OCI-LY7 (cell line): ENCODE measurements at regions not wholly inside any gene's neighbourhood (a gene's known extent, or its start where the extent isn't known, plus 50 kb on each side); places are given as distances from the start of the nearest gene placed in this dataset.

Experiments used
- BruUV-seq: library from RNA; stranded (reverse); fragments of 400-500 nt; replicated peaks from 2 replicates; lab custom pipeline; 2021; lab: Mats Ljungman, UMichigan
- CTCF ChIA-PET: fragments of 300-600 bp; sonication (Branson Sonifier 250); formaldehyde crosslinking; loops from one replicate; lab custom pipeline; 2022; ENCODE audit warnings: antibody characterized with exemption; ENCODE audit not compliant: unreplicated experiment; lab: Charles Lee
- POLR2A ChIA-PET: fragments of 300-600 bp; sonication (Branson Sonifier 250); formaldehyde crosslinking; loops from one replicate; lab custom pipeline; 2022; ENCODE audit warnings: antibody characterized with exemption; lab: Charles Lee
- DNase-seq: peaks from one replicate; pipeline ENCODE4 v3.0.0-alpha.2; 2015; ENCODE audit warnings: low spot score
- H2AFZ ChIP-seq: fragments of 200-600 bp; sonication (generic), shearing (Covaris generic); 2 replicates; pipeline ENCODE4 v1.6.1; 2014; ENCODE audit warnings: mild to moderate bottlenecking, antibody characterized with exemption, low read length, moderate library complexity
- H3K27ac ChIP-seq: fragments of 200-600 bp; sonication (generic); 2 replicates; pipeline ENCODE4 v1.5.1; 2014; ENCODE audit warnings: mixed run types, low read depth, mild to moderate bottlenecking, moderate library complexity, low read length, inconsistent platforms; ENCODE audit not compliant: poor library complexity, severe bottlenecking
- H3K36me3 ChIP-seq: fragments of 200-600 bp; sonication (generic); 2 replicates; pipeline ENCODE4 v1.6.1; 2014; ENCODE audit warnings: mild to moderate bottlenecking, antibody characterized with exemption, low read length, moderate library complexity, mixed read lengths; ENCODE audit not compliant: insufficient read depth
- H3K4me1 ChIP-seq: fragments of 200-600 bp; sonication (generic); 2 replicates; pipeline ENCODE4 v1.5.1; 2014; ENCODE audit warnings: mild to moderate bottlenecking, low read length; ENCODE audit not compliant: insufficient read depth, poor library complexity, severe bottlenecking
- H3K4me2 ChIP-seq: fragments of 200-600 bp; sonication (generic); 2 replicates; pipeline ENCODE4 v1.6.1; 2014; ENCODE audit warnings: mild to moderate bottlenecking, low read length
- H3K4me3 ChIP-seq: fragments of 200-600 bp; sonication (generic); 2 replicates; pipeline ENCODE4 v1.5.1; 2014; ENCODE audit warnings: mild to moderate bottlenecking, low read depth, low read length; ENCODE audit not compliant: poor library complexity, severe bottlenecking
- H3K79me2 ChIP-seq: fragments of 200-600 bp; sonication (generic); 2 replicates; pipeline ENCODE4 v1.6.1; 2016; ENCODE audit warnings: low read depth, mild to moderate bottlenecking, low read length, moderate library complexity, mixed read lengths; ENCODE audit not compliant: insufficient read depth
- H3K9me2 ChIP-seq: fragments of 200-600 bp; sonication (generic); 2 replicates; pipeline ENCODE4 v1.6.1; 2016; ENCODE audit warnings: mild to moderate bottlenecking, low read length, mixed read lengths; ENCODE audit not compliant: insufficient read depth
- H3K9me3 ChIP-seq: fragments of 200-600 bp; sonication (generic); 2 replicates; pipeline ENCODE4 v1.6.1; 2014; ENCODE audit warnings: mild to moderate bottlenecking, mixed run types, low read length, mixed read lengths
- H4K20me1 ChIP-seq: fragments of 200-600 bp; sonication (generic); 2 replicates; pipeline ENCODE4 v1.6.1; 2014; ENCODE audit warnings: mild to moderate bottlenecking, antibody characterized with exemption, low read length, moderate library complexity, mixed read lengths; ENCODE audit not compliant: insufficient read depth
- EZH2phosphoT487 ChIP-seq: fragments of 200-600 bp; sonication (generic); IDR thresholded peaks from 2 replicates; pipeline ENCODE4 v1.6.1; 2018; ENCODE audit warnings: low read depth, borderline replicate concordance, mild to moderate bottlenecking, mixed run types, antibody characterized with exemption, low read length, moderate library complexity, mixed read lengths
- intact Hi-C: fragments of 100-400 bp; cut with micrococcal nuclease; formaldehyde crosslinking; loops from one replicate; pipeline ENCODE4 v1.10.0; 2022; ENCODE audit not compliant: unreplicated experiment
- TF ChIP-seq, protein P1 (sequence below): fragments of 200-600 bp; sonication (generic); conservative IDR thresholded peaks from 2 replicates; pipeline ENCODE4 v1.5.1; 2014; ENCODE audit warnings: mild to moderate bottlenecking, antibody characterized with exemption, low read length, moderate library complexity, mixed read lengths

GRCh38 chr2:234869164-234869563, 82.7 kb upstream of the SH3BP4 start:
- intact Hi-C loops = no loop called here
- Histone ChIP-seq H3K4me3 (no peak overlapping the region), H3K36me3 (no peaks in the 10 kb centered on the region), H4K20me1 (no peaks in the 10 kb centered on the region), H3K79me2 (no peaks in the 10 kb centered on the region), H3K27ac (no peak overlapping the region), H3K9me3 (no peaks in the 10 kb centered on the region), H3K4me2 (no peak overlapping the region), H3K9me2 (no peaks in the 10 kb centered on the region), H3K4me1 (no peaks in the 10 kb centered on the region), H2AFZ (no peak overlapping the region)
- ChIA-PET POLR2A (no interaction called here), CTCF (no interaction called here)
- BruUV-seq = no TSS peak
- TF ChIP-seq EZH2phosphoT487 = no peak
- TF ChIP-seq, protein P1, sequence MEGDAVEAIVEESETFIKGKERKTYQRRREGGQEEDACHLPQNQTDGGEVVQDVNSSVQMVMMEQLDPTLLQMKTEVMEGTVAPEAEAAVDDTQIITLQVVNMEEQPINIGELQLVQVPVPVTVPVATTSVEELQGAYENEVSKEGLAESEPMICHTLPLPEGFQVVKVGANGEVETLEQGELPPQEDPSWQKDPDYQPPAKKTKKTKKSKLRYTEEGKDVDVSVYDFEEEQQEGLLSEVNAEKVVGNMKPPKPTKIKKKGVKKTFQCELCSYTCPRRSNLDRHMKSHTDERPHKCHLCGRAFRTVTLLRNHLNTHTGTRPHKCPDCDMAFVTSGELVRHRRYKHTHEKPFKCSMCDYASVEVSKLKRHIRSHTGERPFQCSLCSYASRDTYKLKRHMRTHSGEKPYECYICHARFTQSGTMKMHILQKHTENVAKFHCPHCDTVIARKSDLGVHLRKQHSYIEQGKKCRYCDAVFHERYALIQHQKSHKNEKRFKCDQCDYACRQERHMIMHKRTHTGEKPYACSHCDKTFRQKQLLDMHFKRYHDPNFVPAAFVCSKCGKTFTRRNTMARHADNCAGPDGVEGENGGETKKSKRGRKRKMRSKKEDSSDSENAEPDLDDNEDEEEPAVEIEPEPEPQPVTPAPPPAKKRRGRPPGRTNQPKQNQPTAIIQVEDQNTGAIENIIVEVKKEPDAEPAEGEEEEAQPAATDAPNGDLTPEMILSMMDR = no peak
- DNase-seq = no peak

- BruUV-seq = no TSS peak
- TF ChIP-seq, protein P1 = no peak
- TF ChIP-seq EZH2phosphoT487 = no peak
- ChIA-PET CTCF (no interaction called here), POLR2A (no interaction called here)
- no peaks in the 10 kb centered on the region for H3K9me3 ChIP-seq
- intact Hi-C loops = no loop called here
- no peak overlapping the region for H3K4me2 ChIP-seq
- DNase-seq = no peak
- no peak overlapping the region for H3K27ac ChIP-seq
- H3K4me3 ChIP-seq = no peak overlapping the region
- H3K9me2 ChIP-seq = no peaks in the 10 kb centered on the region
- no peaks in the 10 kb centered on the region for H3K79me2 ChIP-seq
- H3K36me3 ChIP-seq = no peaks in the 10 kb centered on the region
- H3K4me1 ChIP-seq = no peaks in the 10 kb centered on the region
- H4K20me1 ChIP-seq = no peaks in the 10 kb centered on the region
- no peak overlapping the region for H2AFZ ChIP-seq
These were observed 83.9 kb upstream of the SH3BP4 start for GRCh38 chr2:234867882-234868285.

GRCh38 chr2:234865586-234865985, 86.2 kb upstream of the SH3BP4 start:
- DNase-seq = no peak
- Histone ChIP-seq H3K36me3 (no peaks in the 10 kb centered on the region), H3K9me2 (no peaks in the 10 kb centered on the region), H3K4me2 (no peak overlapping the region), H4K20me1 (no peaks in the 10 kb centered on the region), H2AFZ (no peak overlapping the region), H3K4me3 (no peak overlapping the region), H3K4me1 (no peaks in the 10 kb centered on the region), H3K9me3 (no peaks in the 10 kb centered on the region), H3K79me2 (no peaks in the 10 kb centered on the region), H3K27ac (no peak overlapping the region)
- intact Hi-C loops = no loop called here
- TF ChIP-seq, protein P1 = no peak
- TF ChIP-seq EZH2phosphoT487 = no peak
- CTCF ChIA-PET = no interaction called here
- POLR2A ChIA-PET = interaction anchor here (1.0 kb wide), 1 partner anchor 910 kb away, joined by 3 read pairs; no protein-coding TSS in a partner anchor
- BruUV-seq = no TSS peak
